Forelimb muscle (tissue), 1 donor: ENCODE measurements at regions not wholly inside any gene's neighbourhood (a gene's known extent, or its start where the extent isn't known, plus 50 kb on each side); places are given as distances from the start of the nearest gene placed in this dataset.
"Not testable (repeated sequence)": the region's sequence is repeated elsewhere in the genome, so short reads cannot be mapped to it uniquely, and the experiment has no call there.

ENCODE experiments used
- DNase-seq: peaks from one replicate; pipeline ENCODE4 v3.0.0-alpha.2; 2013; ENCODE audit warnings: low read depth

- DNase-seq = no peak
These were observed 709.0 kb upstream of the FAM98A start for GRCh38 chr2:34308140-34308539.

GRCh38 chr2:34307636-34308035 is 708.5 kb upstream of the FAM98A start:
- DNase-seq = no peak

DNA sequence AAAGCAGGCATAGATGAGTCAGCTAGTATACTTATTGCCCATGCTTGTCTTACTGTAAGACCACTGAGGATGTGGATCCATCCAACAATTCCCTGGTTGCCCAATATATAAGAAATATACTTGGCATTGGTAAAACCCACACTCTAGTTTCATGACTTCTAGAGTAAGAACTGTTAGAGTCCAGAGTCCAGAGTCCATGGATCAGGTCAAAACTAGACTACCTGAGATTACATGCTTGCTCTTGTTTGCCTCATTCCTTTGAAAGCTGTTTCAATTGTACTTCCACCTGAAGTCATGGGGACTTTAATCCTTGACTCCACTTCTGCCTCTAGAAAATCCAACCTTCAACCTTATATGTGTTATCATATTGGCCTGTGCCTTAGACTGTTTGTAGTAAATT is 707.6 kb upstream of the FAM98A start:
- no peak for DNase-seq

DNA sequence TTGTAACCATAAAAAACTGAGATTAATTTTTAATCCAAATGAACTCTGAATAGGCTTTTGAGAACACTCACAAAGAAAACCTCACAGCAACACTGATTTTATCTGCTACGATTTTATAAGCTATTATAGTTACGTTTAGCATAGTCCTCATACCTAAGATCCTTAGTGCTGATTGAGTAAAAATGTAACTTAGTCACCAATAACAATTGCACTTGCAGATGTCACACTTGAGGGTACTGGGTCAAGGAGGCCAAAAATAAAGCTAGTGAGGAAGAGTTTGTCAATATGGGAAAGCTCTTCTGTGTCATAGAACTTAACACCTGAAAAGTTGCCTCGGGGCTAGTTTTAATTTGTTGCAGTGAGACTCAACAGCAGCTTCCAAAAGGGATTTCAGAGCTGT is 706.5 kb upstream of the FAM98A start:
- DNase-seq = no peak

- no peak for DNase-seq
These were observed 695.9 kb upstream of the FAM98A start for GRCh38 chr2:34294961-34295360.

DNA sequence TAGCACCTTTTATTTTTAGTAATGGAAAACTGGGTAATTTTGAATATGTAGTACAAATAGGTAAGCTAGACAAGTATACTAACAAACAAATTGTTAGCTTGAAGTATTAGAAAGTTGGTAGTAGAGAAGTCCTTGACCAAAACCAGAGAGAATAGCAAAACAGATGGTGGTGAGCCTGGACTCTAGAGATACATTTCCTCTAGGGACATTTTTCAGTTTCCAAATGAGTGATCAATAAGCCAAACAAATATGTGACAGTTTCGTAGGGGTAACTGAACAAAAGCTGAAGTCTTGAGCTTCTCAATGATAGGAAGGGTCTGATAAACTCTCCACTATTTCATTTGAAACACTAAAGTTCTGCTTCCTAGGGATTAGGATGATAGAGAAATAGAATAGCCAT is 692.0 kb upstream of the FAM98A start:
- DNase-seq = no peak

DNA sequence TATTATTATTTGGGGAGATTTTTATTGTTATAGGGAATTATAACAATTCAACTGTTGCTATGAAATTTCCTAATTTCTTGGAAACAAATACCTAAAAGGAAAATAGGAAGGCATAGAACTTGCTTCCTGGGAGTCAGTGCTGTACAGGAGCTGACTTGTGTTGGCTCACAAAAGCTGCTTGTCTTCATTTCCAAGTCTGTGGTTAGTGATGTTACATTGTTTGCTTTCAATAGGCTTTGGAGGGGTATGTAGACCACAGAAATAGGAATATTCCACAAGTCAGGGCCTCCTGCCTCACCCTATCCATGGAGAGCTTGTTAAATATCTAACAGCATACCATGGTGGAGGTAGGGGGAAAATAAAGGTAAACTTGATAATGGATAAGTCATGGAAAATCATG is 688.9 kb upstream of the FAM98A start:
- DNase-seq = no peak

- no peak for DNase-seq
These were observed 681.5 kb upstream of the FAM98A start for GRCh38 chr2:34280606-34281005.

DNA sequence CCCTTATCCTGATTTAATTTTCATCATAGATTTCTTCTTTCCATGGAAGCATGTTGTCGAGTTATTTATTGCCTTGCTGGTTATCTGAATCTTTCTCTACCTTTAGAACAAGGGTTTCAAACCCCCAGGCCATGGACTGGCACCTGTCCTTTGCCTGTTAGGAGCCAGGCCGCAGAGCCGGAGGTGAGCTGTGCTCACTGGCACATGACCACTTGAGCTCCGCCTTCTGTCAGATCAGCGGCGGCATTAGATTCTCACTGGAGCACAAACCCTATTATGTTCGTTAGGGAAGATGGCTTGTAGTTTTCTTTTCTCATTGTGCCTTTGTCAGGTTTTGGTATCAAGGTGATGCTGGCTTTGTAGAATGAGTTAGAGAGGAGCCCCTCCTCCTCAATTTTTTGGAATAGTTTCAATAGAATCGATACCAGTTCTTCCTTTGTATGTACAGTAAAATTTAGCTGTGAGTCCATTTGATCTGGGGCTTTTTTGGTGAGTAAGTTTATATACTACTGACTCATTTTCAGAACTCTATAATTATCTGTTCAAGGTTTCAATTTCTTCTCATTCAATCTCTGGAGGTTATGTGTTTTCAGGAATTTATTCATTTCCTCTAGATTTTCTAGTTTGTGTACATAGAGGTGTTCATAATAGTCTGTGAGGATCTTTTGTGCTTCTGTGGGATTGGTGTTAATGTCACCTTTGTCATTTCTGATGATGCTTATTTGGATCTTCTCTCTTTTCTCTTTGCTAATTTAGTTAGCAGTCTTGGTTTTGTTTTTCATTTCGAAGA is 668.0 kb upstream of the FAM98A start:
- DNase-seq = no peak

GRCh38 chr2:34261701-34262100 is 662.6 kb upstream of the FAM98A start:
- no peak for DNase-seq

DNA sequence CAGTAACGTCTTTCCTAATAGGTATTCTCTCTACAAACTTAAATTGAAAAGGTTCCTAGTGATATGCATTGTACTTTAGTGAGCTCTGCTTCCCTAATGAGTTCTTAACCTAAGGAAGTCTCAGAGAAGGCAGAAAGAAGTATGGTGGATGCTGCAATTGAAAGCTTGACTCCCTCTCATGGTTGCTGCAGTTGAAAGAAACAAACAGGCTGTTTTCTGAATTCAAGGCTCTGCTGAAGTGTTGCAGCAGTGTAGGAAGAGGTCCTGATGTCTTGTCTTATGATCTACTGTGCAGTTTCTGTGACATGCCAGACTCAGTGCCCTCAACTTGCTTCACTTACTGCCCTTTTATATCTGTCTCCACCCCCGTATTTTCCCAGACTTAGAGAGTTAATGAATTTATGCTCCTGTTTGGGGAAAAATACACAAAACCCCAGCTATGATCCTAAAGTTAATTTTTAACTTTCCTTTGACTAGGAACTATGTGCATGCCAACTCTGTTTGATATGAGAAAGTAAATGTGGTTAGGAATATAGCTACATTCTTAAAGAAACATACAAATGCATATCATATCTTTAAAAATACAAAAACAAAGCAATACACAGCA is 655.3 kb upstream of the FAM98A start:
- no peak for DNase-seq

DNA sequence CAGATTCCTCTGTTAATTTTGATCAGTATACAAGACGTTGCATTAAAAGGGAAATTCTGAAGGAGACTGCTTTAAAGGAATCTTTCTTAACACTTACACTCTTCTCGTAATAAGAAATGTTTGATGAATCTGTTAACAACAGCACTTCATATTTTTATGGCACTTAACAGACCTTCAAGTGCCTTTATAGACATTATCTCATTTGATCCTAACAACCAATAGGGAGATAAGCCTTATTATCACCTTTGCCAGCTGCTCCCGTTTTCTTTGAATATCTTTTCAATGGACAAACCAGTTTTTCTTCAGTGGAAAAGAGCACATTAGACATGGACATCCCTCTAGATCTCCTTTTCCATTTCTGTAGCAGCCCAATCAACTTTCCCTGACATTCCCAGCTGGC is 653.0 kb upstream of the FAM98A start:
- no peak for DNase-seq

DNA sequence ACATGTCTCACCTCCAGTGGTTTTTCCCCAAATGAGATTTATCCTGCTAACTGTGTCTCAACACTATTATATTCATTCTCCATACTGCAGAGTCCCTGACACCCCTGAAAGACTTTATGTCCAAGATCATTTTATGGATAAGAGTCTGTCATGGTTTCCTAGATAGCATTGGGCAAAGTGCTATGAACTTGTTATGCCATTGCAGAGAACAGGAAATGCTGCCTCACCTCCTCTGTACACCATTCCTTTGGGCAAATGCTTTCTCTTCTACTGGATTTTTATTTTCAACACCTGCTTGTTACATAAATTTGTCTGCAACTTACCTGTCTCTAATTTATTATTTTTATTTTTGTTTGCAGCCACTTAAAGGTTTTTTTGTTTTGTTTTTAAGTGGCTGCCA is 652.5 kb upstream of the FAM98A start:
- no peak for DNase-seq

- DNase-seq = no peak
These were observed 645.1 kb upstream of the FAM98A start for GRCh38 chr2:34244195-34244594.

GRCh38 chr2:34242763-34243123 is 643.6 kb upstream of the FAM98A start:
- no peak for DNase-seq

DNA sequence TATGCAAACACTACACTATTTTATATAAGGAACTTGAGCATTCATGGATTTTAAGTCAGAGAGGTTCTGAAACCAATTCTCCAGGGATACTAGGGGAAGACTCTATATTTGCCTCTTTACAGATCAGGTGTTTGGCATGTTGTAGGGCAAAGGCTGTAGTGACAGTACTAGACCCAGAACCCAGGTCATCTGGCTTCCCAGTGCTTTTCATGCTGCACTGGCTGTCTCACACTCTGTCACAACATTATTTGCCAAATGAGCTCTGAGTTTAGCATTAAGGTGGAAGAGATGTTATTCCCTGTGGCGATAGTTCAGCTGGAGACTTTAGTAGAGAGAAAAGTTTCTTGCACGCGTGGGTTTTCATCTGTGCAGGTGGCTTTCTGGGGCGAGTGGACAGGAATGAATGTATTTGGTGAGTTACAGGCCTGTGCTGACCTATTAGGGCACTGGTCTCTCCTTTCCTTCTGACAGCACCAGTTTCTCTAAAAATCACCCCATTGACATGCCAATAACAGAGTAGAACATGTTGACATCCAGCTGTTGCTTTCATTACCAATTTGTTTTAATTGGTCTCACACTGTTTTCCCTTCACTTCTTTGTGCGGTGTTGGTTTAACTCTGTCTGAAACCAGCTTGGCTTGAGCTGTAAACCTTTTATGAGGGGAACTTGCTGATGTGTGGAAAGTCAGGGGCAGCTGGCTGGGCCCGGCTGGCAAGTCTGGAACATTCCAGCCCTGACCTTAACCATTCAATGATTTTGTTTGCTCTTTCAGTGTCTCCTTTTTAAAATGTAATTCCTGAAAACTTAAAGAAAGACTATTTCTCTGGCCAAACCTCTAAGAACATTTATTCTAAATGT is 643.0 kb upstream of the FAM98A start:
- DNase-seq = no peak

GRCh38 chr2:34239511-34239910 is 640.4 kb upstream of the FAM98A start:
- no peak for DNase-seq

- DNase-seq = no peak
These were observed 635.7 kb upstream of the FAM98A start for GRCh38 chr2:34234823-34235222.

GRCh38 chr2:34229998-34230397 is 630.9 kb upstream of the FAM98A start:
- DNase-seq = no peak

DNA sequence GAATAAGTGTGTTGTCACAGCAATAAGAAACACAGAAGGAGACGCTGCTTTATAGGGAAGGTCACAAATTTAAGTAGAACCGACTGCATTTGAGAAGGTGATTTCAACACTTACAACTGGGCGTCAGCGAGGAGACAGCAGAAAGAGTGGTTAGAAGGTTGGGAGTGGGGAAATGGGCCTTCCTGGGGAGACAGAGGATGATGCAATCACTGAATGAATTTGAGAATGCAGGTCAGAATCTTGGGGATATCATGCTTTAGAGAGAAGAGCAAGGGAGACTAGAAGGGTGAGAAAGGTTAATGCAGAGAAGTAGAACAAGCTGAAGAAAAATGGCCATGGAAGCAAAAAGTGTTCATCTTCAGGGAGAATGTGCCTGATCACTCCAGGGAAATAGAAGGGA is 616.1 kb upstream of the FAM98A start:
- DNase-seq = no peak

GRCh38 chr2:34210382-34210781 is 611.3 kb upstream of the FAM98A start:
- DNase-seq = not testable (repeated sequence)

GRCh38 chr2:34204560-34204959 is 605.5 kb upstream of the FAM98A start:
- no peak for DNase-seq

DNA sequence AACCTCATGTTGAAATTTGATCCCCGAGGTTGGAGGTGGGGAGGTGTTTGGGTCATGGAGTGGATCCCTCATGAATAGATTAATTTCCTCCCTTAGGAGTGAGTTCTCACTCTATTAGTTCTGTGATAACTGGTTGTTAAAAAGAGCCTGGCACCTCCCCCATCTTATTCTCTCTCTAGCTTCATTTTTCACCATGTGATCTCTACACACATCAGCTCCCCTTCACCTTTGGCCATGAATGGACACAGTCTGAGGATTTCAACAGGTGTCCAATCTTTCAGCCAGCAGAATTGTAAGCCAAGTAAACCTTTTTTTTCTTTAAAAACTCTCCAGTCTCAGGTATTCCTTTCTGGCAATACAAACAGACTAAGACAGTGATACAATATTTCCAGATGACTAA is 602.0 kb upstream of the FAM98A start:
- no peak for DNase-seq
